SK-N-SH (cell line): ENCODE measurements at regions not wholly inside any gene's neighbourhood (a gene's known extent, or its start where the extent isn't known, plus 50 kb on each side); places are given as distances from the start of the nearest gene placed in this dataset.

Experiments
- CTCF ChIP-seq: fragments of 200-600 bp; sonication (generic); IDR thresholded peaks from 2 replicates; pipeline ENCODE4 v1.6.1; 2017; ENCODE audit warnings: antibody characterized with exemption, mild to moderate bottlenecking, moderate library complexity
- EZH2phosphoT487 ChIP-seq: fragments of 200-600 bp; sonication (generic); IDR thresholded peaks from 2 replicates; pipeline ENCODE4 v1.6.1; 2017; ENCODE audit warnings: low read depth, mixed run types, mild to moderate bottlenecking, antibody characterized with exemption, moderate library complexity, borderline replicate concordance
- GABPA ChIP-seq: IDR thresholded peaks from 2 replicates; pipeline ENCODE4 v1.4.0; 2012; ENCODE audit warnings: low read depth, mild to moderate bottlenecking
- IRF3 ChIP-seq: fragments of 150-350 bp; IDR thresholded peaks from 2 replicates; pipeline ENCODE4 v1.6.1; 2016; ENCODE audit warnings: mild to moderate bottlenecking, low read depth, low read length
- MAX ChIP-seq: IDR thresholded peaks from 2 replicates; pipeline ENCODE4 v1.4.0; 2012; ENCODE audit warnings: low read depth
- MXI1 ChIP-seq: IDR thresholded peaks from 2 replicates; pipeline ENCODE4 v1.6.1; 2012; ENCODE audit warnings: mild to moderate bottlenecking, low read depth, low read length, improper control_type of control experiment
- POLR2AphosphoS5 ChIP-seq: IDR thresholded peaks from 2 replicates; pipeline ENCODE4 v1.6.1; 2012; ENCODE audit warnings: low read depth, low read length
- RAD21 ChIP-seq: IDR thresholded peaks from 2 replicates; pipeline ENCODE4 v1.6.1; 2012; ENCODE audit warnings: mild to moderate bottlenecking, low read length
- RFX5 ChIP-seq: IDR thresholded peaks from 2 replicates; pipeline ENCODE4 v1.6.1; 2012; ENCODE audit warnings: mild to moderate bottlenecking, improper control_type of control experiment, low read length
- RXRA ChIP-seq: IDR thresholded peaks from 2 replicates; pipeline ENCODE4 v1.4.0; 2012; ENCODE audit warnings: low read depth, mild to moderate bottlenecking, borderline replicate concordance
- SMC3 ChIP-seq: IDR thresholded peaks from 2 replicates; pipeline ENCODE4 v1.6.1; 2012; ENCODE audit warnings: low read depth, low read length, improper control_type of control experiment
- TAF1 ChIP-seq: IDR thresholded peaks from 2 replicates; pipeline ENCODE4 v1.6.1; 2012; ENCODE audit warnings: low read depth, mild to moderate bottlenecking, low read length, moderate library complexity, borderline replicate concordance
- TCF12 ChIP-seq: IDR thresholded peaks from 2 replicates; pipeline ENCODE4 v1.4.0; 2012
- YY1 ChIP-seq: IDR thresholded peaks from 2 replicates; pipeline ENCODE4 v1.4.0; 2012; ENCODE audit warnings: low read depth, mild to moderate bottlenecking

DNA sequence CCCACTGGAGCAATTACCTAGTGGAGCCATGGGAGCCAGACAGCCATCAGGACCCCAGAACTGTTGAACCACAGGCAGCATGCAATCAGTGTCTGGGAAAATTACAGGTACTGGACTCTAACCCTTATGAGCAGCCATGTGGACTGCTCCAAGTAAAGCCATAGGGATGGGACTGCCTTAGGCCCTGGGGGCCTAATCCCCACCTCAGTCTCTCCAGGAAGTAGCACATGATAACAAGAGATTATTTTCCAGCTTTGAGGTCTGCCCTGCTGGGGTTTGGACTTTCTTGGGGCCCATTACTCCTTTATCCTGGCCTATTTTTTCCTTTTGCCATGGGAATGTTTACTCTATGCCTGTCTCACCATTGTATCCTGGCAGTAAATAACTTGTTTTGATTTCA lies 226.8 kb downstream of the AEBP2 start:
- TF ChIP-seq CTCF = no peak
- no peak for TF ChIP-seq MAX
- no peak for TF ChIP-seq RXRA
- no peak for TF ChIP-seq RAD21
- no peak for TF ChIP-seq GABPA
- no peak for TF ChIP-seq TAF1
- no peak for TF ChIP-seq SMC3
- no peak for TF ChIP-seq EZH2phosphoT487
- no peak for TF ChIP-seq YY1
- no peak for TF ChIP-seq MXI1
- TF ChIP-seq POLR2AphosphoS5 = no peak
- TF ChIP-seq RFX5 = no peak
- no peak for TF ChIP-seq TCF12
- no peak for TF ChIP-seq IRF3
